Thyroid gland (tissue), 4 donors: ENCODE measurements at regions not wholly inside any gene's neighbourhood (a gene's known extent, or its start where the extent isn't known, plus 50 kb on each side); places are given as distances from the start of the nearest gene placed in this dataset.

Experiments
- DNase-seq, 2 donors: peaks; one replicate each; pipeline ENCODE4 v3.0.0-alpha.2; 2019
- H3K27ac ChIP-seq, 3 donors: fragments of 200-600 bp; sonication (generic); 1 replicate in 2 of 3; 2 replicates in 1 of 3; pipeline ENCODE4 v1.5.1; 2016 to 2019; ENCODE audit warnings: mild to moderate bottlenecking in 1 of 3, moderate library complexity in 1 of 3
- H3K27me3 ChIP-seq: fragments of 200-600 bp; sonication (generic); one replicate; pipeline ENCODE4 v1.5.1; 2019
- H3K36me3 ChIP-seq, 2 donors: fragments of 200-600 bp; sonication (generic); one replicate each; pipeline ENCODE4 v1.5.1; 2016 to 2019
- H3K4me1 ChIP-seq, 2 donors: fragments of 200-600 bp; sonication (generic); one replicate each; pipeline ENCODE4 v1.5.1; 2017 to 2019
- H3K4me3 ChIP-seq, 3 donors: fragments of 200-600 bp; sonication (generic); replicated peaks in 1 of 3; 1 replicate in 2 of 3; 2 replicates in 1 of 3; pipeline ENCODE4 v1.5.1; 2016; ENCODE audit warnings: mild to moderate bottlenecking in 1 of 3
- H3K9me3 ChIP-seq: fragments of 200-600 bp; sonication (generic); one replicate; pipeline ENCODE4 v1.5.1; 2017
- CTCF ChIP-seq, 6 experiments: fragments of 200-600 bp in 3 of 6; fragments of 450-650 bp in 3 of 6; sonication (generic) in 3 of 6; IDR thresholded peaks; one replicate each; pipeline ENCODE4 v1.5.1; 2016 to 2019; ENCODE audit warnings: antibody characterized with exemption in 6 of 6, mild to moderate bottlenecking in 2 of 6, inconsistent platforms in 1 of 6, moderate library complexity in 1 of 6
- POLR2A ChIP-seq, 2 donors: fragments of 450-650 bp; IDR thresholded peaks; one replicate each; pipeline ENCODE4 v1.6.1; 2017; ENCODE audit warnings: antibody characterized with exemption in 2 of 2, mild to moderate bottlenecking in 2 of 2, moderate library complexity in 1 of 2
- WGBS, 2 donors: methylation state at CpG; one replicate each; pipeline ENCODE4 v1.1.5; 2017; 5-methylcytosine and 5-hydroxymethylcytosine counted together
- intact Hi-C: fragments of 100-400 bp; cut with DNase I; formaldehyde crosslinking; loops from one replicate; pipeline ENCODE4 v1.15.1; 2023

- TF ChIP-seq CTCF (IDR thresholded peaks at IDR 0.05) (no peak), POLR2A (IDR thresholded peaks at IDR 0.05) (no peak)
- H3K36me3 ChIP-seq, result no peaks in the 10 kb centered on the region
- H3K4me1 ChIP-seq, result no peaks in the 10 kb centered on the region
- H3K4me3 ChIP-seq, result no peak overlapping the region
- DNase-seq, result no peak
- no peak overlapping the region for H3K27ac ChIP-seq
- H3K27me3 ChIP-seq, result no peaks in the 10 kb centered on the region
- 84 to 85% methylated on average over 4 of the region's 4 CpGs for WGBS, 2 donors
- H3K9me3 ChIP-seq, result no peaks in the 10 kb centered on the region
- intact Hi-C loops, result no loop called here
Measured at GRCh38 chr7:9200626-9201025, 767.2 kb downstream of the NXPH1 start.

GRCh38 chr7:9201928-9202327, 768.5 kb downstream of the NXPH1 start:
- Histone ChIP-seq H3K4me1 (no peaks in the 10 kb centered on the region), H3K9me3 (no peaks in the 10 kb centered on the region), H3K27ac (no peak overlapping the region), H3K36me3 (no peaks in the 10 kb centered on the region), H3K4me3 (no peak overlapping the region), H3K27me3 (no peaks in the 10 kb centered on the region)
- TF ChIP-seq POLR2A (IDR thresholded peaks at IDR 0.05) (no peak), CTCF (IDR thresholded peaks at IDR 0.05) (no peak)
- 43 to 48% methylated on average over 2 of the region's 2 CpGs for WGBS, 2 donors
- no peak for DNase-seq
- intact Hi-C loops, result no loop called here

- Histone ChIP-seq H3K36me3 (no peaks in the 10 kb centered on the region), H3K4me3 (no peak overlapping the region), H3K27me3 (no peaks in the 10 kb centered on the region), H3K9me3 (no peaks in the 10 kb centered on the region), H3K4me1 (no peaks in the 10 kb centered on the region), H3K27ac (no peak overlapping the region)
- TF ChIP-seq CTCF (IDR thresholded peaks at IDR 0.05) (no peak), POLR2A (IDR thresholded peaks at IDR 0.05) (no peak)
- intact Hi-C loops, result no loop called here
- 62 to 70% methylated on average over 1 of the region's 1 CpG for WGBS, 2 donors
- DNase-seq, result no peak
Measured at GRCh38 chr7:9204571-9204970, 771.2 kb downstream of the NXPH1 start.

GRCh38 chr7:9210114-9210513, 776.7 kb downstream of the NXPH1 start:
- WGBS, 2 donors, result 80 to 82% methylated on average over 3 of the region's 3 CpGs
- Histone ChIP-seq H3K9me3 (no peaks in the 10 kb centered on the region), H3K4me1 (no peaks in the 10 kb centered on the region), H3K36me3 (no peaks in the 10 kb centered on the region), H3K4me3 (no peak overlapping the region), H3K27ac (no peak overlapping the region), H3K27me3 (no peaks in the 10 kb centered on the region)
- DNase-seq, result no peak
- intact Hi-C loops, result no loop called here
- TF ChIP-seq POLR2A (IDR thresholded peaks at IDR 0.05) (no peak), CTCF (IDR thresholded peaks at IDR 0.05) (no peak)

- no peak for DNase-seq
- H3K36me3 ChIP-seq, result no peaks in the 10 kb centered on the region
- 80 to 93% methylated on average over 1 of the region's 1 CpG for WGBS, 2 donors
- intact Hi-C loops, result no loop called here
- TF ChIP-seq POLR2A (IDR thresholded peaks at IDR 0.05), result no peak
- TF ChIP-seq CTCF (IDR thresholded peaks at IDR 0.05), result no peak
- no peaks in the 10 kb centered on the region for H3K4me1 ChIP-seq
- no peak overlapping the region for H3K4me3 ChIP-seq
- H3K27ac ChIP-seq, result no peak overlapping the region
- H3K9me3 ChIP-seq, result no peaks in the 10 kb centered on the region
- H3K27me3 ChIP-seq, result no peaks in the 10 kb centered on the region
Measured at GRCh38 chr7:9217204-9217603, 783.8 kb downstream of the NXPH1 start.
